NOMO-1 treated with dmso at 0.1 percent for 144 hours (cell line): ENCODE measurements at regions not wholly inside any gene's neighbourhood (a gene's known extent, or its start where the extent isn't known, plus 50 kb on each side); places are given as distances from the start of the nearest gene placed in this dataset.
"Not testable (repeated sequence)": the region's sequence is repeated elsewhere in the genome, so short reads cannot be mapped to it uniquely, and the experiment has no call there.

ENCODE experiments used
- DNase-seq: peaks from one replicate; lab custom pipeline; 2025; ENCODE audit not compliant: unreplicated experiment; lab: John Stamatoyannopoulos, UW

DNA sequence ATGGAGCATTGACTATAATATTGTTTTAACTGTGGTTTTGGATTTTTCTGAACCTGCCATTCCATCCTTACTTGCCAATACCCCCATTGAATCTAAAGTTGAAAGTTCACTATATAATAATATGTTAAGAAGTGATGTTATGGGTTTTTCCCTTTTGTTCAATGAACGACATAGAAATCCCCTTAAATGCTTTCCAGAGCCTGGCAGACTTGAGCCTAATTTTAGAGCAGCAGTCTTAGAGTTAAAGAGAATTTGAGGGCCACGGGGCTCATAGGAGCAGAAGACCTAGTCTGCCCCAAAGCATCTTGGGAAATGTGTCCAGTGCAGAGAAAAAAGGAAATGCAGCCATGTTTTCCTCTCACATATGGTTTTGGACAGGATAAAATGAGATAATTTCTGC is 146.1 kb upstream of the SLC44A1 start:
- no peak for DNase-seq

DNA sequence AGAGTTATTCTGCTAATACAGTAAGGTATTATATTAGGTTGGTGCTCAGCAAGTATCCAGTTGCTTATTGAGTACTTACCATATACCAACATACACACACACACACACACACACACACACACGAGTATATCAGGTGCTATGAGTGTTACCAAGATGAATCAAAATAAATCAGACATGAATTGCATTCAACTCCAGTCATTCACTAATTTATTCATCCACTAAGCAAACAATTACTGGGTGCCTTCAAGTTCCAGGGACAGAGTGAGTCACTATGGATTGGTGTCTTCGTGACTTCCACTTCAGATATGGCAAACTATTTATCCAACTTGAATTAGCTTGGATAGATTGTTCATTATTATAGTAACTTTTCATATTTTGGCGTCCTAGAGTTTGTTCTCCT is 140.7 kb upstream of the SLC44A1 start:
- no peak for DNase-seq

DNA sequence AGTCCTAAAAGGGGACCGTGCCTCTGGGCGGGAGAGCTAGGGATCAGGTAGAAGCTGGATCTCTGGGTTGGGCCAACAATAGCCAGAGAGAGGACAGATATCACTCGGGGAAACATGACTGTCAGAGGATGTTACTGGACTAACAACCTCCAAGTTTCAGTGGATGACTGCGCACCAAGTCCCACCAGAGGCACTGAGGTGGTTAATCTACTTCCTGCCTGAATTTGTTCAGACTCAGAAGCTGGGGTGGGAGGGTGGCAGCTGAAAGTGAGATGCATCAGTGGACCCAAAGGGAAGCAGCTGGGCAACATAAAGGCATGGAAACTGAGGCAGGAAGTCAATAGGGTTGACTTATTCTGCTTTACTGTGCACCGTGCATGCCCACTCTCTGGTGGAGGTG is 130.1 kb upstream of the SLC44A1 start:
- DNase-seq: no peak

DNA sequence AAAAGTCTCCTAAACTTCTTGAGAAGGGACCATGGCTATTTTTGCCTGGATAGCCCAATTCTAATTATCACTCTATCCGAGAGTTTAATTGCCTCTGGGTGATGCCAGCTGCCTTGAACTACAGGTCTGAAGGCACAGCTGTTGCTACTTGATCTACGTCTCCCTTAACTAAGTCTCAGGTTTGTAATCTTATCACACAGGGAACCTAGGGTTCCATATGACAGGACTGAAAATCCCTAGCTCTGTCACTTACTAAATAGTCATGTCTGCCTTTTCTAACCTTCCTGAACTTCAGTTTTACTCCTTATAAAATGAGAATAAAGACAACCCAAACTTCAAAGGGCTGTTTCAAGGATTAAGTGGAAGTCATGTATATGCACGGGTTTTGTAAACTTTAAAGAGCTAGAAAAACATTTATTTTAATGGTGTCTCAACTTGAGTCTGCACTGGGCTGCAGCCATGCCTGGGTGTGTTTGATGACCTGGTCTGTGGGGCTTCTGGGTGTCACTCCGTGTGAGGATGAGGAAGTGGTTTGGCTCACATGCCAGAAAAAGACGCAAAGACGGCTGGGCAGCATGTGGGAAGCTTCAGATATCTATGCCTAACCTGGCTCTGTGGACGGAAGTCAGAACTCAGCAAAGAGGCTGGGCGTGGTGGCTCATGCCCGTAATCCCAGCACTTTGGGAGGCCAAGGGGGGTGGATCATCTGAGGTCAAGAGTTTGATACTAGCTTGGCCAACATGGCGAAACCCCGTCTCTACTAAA is 129.3 kb upstream of the SLC44A1 start:
- peak; percentile 92 for DNase-seq

DNA sequence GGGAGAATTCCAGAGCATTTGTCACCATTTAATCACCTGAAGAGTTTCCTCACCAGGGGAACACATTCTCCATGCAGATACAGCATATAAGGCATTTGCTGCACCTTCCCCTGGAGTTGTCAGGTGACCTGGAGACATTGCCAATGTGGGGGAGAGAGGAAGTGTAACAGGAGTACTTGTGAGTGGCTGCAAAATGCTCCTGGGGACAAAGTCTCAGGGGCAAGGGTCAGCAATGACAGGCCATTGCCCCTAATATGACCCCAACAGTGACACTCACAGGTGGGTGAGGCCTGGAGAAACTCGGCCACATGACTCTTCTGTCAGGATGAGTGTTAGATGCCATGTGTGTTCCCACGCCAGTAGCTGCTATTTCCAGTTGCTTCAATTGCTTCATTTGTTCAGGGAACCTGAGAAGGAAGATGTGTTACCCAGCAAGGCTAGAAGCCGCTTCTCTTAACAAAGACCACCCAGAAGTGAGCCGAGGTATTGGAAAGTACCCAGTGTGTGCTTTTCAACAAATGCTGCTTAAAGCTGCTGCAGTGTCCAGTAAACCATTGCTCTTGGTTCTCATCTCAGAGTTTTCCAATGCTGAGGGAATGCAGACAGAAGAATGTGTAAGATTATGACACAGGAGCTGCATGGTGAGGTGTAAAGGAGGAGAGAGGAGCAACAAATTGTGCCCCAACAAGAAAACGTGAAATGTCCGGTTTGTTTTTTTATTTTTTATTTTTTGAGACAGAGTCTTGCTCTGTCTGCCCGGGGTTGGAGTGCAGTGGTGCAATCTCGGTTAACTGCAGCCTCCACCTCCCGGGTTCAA is 128.2 kb upstream of the SLC44A1 start:
- DNase-seq: no peak

DNA sequence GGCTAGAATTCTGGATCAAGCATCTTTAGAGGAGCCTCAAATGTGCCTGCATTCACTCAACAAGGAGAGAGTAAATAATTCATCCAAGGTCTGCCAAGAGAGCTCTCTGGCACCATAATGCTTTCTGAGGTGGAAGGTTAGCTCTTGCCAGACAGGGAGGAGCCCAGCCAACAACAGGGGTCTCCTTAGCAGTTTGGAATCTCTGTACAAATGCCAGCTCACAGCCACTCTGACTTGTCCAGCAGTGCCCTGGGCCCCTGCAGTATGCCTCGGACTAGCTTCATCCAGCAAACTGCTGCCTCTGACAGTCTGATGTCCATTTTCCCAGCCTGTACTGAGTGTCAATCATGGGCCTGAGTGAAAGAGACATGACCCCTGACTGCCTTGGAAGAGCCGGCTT is 127.2 kb upstream of the SLC44A1 start:
- no peak for DNase-seq

DNA sequence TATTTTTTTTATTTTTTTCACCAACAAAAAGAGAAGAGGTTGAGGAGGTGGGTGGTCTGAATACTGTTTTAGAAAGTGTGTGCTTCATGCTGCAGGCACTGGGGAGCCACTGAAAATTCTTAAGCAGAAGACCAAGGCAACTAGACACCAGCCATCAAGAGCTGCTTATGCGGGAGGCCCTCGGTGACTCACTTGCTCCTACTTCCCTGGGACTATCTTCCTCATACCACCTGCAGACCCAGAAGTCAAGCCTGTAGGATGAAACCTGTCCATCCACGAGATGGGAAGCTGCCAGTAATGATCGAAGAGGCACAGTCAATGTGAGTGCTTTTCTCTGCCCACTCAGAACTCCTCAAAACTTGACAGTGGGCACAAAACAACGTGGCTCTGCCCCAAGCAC is 125.8 kb upstream of the SLC44A1 start:
- DNase-seq: no peak

DNA sequence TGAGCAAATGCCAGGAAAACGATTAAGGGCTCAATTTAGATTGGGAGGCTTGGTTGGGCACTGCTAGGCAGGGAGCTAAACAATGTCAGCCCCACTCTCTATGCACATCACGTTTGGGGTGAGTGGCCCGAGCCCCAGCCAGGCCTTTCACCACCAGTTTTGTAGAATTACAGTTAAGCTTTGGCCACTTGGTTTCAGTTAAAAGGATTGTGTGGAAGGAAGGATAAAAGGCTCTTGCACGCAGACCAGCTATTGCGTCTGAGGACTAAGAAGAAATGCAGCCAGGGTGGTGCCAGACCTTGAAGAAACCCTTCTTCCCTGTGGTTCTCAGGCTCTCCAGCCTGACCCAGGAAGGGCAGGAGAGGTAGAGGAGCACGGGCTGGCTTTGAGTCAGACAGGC is 125.3 kb upstream of the SLC44A1 start:
- no peak for DNase-seq

DNA sequence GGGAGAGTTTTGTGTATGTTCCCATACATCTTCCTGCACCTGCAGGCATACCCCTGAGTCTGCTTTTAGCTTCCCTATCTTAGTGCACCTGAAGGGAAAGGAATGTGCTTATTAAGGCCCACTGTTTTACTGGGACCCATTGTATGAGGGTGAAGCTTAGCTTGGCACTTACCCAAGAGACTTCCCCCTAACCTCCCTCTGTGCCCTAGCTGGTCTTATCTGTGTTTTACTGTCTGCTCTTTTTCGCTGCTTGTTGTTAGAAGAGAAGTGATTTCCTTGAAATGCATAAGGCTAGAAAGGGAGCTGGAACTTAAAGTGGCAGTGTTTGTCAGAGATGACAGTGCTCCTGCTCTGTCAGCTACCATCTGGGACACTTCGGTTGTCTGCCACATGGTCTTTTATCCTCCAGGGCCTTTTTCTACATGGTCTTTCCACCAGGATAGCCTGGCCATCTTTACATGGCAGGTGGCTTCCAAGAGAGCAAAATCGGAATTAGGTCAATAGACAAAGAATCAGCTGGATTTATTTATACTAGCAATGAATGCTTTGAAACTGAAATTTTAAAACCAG is 122.5 kb upstream of the SLC44A1 start:
- DNase-seq: no peak

DNA sequence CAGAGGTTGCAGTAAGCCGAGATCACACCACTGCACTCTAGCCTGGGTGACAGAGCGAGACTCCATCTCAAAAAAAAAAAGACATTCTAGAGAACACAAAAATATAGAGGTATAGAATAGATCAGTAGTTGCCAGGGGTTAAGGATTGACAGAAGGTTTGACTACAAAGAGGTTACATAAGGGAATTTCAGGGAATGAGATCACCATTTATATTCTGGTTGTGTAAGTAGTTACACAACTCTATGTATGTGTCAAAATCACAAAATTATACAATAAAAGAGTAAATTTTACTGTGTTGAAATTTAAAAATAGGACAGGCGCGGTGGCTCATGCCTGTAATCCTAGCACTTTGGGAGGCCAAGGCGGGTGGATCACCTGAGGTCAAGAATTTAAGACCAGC is 119.9 kb upstream of the SLC44A1 start:
- not testable (repeated sequence) for DNase-seq

DNA sequence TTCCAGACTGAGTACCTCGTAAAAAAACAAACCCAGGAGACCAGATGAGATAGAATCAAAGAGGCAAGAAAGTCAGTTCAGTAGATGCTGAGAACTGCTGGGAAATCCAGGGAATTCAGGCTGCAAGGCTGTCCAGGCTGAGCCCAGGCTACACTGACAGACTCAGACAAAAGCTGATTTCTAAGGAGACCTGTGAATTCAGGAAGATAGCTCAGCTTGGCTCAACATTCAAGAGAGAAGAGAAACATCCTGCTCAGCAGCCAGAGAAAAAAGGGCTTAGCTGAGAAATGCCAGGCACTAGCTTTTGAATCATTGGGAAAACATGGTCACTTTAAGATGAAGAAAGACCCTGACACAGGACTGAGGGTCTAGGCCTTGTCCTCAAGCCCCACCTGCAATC is 118.2 kb upstream of the SLC44A1 start:
- DNase-seq: no peak

DNA sequence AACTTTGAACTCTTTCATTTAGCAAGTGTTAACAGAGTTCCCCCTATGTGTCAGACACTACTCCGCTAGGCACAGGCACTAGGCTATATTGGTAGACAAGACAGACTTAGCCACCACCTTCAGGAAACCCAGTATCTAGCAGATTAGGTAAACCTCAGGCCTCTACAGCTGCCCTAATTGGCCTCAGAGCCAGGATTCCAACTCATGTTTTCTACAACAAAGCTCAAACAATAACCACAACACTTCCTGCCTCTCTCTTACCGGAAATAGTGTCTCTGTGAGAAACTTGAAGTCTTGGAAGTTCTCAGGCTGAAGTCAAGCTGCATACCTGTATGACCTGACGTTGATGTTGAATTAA is 116.6 kb upstream of the SLC44A1 start:
- DNase-seq: peak; percentile 59

DNA sequence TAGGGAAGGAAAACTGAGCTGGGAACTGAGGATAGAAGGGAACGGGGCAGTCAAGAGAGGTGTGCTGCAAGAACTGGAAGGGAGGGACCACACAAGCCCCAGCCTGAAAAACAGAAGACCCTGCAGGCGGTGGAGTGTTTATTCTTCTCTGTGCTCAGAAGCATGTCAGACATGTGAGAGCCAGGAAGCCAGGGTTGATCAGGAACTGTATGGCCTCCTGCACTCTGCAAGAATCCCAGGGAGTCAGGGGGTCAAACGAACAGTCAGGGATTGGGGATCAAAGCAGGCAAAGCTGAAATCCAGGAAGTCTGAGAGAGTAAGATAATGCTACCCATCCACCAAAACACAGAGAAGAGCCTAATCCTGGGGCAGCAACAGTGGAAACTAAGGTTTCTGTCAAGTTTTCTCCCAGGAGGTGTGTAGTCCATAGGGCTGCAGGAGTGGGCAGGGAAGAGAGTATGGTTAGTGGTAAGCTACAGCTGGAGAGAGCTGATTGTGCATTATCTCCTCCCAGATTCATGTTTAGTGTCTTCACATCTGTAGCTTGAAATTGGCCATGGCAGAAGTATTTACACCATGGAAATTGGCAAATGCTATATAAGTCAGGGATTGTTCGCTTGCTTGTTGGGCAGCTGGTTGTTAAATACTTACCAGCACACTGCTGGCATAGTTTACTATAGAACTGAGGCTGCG is 115.4 kb upstream of the SLC44A1 start:
- no peak for DNase-seq

DNA sequence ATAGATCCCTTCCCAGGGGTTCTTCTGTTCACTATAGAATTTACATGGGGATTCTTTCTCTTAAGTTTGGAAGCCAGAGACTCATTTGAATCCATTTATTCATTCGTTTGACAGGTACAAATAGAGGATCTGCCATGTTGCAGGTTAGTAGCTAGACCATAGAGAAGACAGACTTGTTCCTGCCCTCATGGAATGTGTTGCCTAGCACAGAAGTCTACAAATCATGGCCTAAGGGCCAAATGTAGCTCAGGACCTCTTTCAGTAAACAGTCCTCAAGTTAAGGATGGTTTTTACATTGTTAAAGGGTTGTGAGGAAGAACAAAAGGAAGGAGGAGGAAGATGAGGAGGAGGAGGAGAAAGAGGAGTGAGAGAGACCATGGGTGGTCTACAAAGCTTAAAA is 114.7 kb upstream of the SLC44A1 start:
- no peak for DNase-seq

DNA sequence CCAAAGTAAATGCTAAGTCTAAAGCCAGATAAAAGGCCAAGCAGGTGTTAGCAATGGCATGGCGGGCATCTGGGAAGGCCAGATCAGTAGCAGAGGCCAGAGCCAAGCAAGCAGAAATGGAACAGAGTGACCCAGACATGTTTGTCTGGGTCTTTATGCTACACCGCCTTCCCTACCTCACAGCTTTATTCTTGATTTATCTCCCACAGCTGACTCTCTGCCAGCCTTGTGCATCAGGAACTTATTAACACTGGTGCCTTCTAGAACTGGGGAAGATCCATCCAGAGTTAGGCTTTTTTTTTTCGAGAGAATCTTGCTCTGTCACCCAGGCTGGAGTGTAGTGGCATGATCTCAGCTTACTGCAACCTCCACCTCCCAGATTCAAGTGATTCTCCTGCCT is 112.5 kb upstream of the SLC44A1 start:
- no peak for DNase-seq

DNA sequence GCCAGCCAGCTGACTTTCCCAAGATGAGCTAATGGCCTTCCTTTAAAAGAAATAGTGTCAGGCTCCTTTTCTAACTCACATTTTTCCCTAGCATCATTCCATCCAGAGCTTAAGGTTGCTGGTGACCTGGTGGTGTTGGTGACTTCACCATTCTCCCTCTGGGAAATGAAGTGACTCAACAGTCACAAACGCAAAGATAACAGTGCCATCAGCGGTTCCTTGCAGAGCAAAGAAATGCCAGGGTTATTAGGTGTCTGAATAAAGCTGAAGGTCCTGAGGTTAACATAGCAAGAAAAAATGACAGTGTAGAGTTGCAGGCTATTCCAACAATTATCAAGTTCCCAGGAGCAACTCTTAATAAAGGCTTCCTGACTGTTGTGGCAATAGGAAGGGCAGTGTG is 111.8 kb upstream of the SLC44A1 start:
- DNase-seq: no peak

DNA sequence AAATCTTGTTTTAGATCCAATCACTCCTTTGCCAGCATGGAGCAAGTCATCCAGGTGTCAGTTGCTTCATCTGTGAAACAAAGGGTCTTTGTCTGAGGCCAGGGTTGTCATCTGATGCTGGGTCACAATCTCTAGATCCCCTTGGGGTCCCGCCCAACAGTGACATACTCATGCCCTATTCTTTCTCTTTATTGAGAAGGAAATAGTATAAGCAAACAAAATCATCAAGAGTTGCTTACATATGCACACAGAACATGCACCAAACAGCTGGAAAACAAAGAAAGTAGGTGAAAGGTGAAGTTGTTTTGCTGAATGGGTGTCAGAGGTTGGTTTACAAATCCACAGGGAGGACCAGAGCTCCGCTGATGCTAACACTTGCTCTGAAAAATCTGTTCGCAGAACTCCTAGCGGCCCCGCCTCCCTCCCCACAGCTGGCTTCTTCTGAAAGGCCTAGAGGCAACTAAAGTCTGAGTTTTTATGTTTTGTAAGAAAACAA is 106.1 kb upstream of the SLC44A1 start:
- DNase-seq: no peak

DNA sequence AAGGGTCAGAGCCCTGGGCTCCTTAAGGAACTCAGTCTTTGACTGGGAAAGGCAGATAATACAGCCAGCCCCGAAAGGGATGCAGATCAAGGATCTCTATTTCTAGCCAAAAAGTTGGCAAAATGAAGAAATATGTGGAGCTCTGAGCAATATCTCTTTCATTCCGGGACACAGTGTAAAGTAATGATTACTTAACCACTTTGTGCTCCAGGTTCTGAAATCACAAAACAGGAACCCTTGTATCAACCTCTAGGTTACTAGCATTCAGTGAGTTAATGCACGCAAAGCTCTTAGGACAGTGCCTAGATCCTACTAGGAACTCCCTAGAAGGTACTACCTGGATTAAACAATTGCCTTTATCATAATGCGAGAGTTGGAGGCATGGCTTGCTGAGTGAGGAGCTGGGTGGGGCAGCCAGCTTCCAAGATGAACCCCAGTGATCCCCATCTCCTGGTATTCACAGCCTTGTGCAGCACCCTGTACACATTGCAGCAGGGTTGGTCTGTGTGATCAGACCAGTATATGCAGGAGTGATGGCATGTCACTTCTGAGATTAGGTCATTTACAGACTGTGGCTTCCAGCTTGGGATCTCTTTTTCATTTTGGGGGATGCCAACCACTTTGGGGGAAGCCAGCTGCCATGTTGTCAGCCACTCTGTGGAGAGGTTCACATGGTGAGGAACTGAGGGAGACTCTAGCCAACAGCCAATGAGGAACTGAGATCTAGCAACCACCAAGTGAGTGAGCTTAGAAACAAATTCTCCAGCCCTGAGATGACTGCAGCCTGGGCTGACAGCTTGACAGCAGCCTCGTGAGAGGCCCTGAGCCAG is 103.1 kb upstream of the SLC44A1 start:
- peak; percentile 22 for DNase-seq

DNA sequence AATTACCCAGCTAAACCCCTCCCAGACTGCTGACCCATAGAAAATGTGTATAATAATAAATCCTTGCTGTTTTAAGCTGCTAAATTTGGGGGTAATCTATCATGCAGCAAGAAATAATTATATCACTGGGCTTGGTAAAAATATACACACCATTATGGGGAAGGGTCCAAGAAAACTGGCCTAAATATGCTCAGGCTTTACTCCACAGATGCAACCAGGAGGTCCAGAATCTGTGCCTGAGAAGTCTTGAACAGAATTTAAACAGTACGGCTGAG is 102.5 kb upstream of the SLC44A1 start:
- DNase-seq: no peak

DNA sequence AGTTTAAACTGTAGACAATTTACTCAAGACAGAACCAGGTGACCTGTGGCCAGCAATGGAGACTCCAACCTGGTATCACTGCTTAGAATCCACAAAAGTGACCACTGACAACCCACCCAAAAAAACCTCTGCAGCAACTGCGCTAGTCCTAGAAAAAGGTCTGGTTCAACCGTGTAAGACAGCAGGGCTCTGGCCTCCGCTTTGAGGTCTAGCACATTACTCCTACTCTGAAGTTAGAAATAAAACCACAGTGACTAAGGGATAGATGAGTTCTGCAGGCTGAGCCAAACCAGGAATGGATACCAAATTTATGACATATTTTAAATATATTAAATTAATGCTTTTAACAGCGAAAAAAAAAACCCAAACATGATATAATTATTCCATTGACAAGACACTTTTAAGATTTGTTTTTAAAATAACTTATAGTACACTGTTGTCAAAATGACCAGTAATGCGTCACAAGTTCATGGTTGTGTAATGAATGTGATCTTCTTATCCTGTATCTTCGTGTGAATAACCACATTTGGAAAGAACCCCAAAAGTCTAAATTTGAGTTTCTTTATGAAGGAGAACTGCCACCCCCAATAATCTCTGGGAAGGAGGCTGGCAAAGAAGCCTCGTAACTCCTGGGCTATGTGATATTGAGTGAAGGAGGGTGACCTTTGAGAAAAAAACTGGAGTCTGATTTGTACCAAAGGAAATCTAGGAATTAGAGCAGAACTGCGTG is 101.9 kb upstream of the SLC44A1 start:
- DNase-seq: peak; percentile 23
